Activated CD8-positive, alpha-beta T cell treated with anti-CD3 and anti-CD28 coated beads for 36 hours (primary cell): ENCODE measurements at regions not wholly inside any gene's neighbourhood (a gene's known extent, or its start where the extent isn't known, plus 50 kb on each side); places are given as distances from the start of the nearest gene placed in this dataset.

ENCODE experiments used
- ATAC-seq: fragments of 200-7000 bp; cut with Tn5 transposase; one replicate; pipeline ENCODE4 v1.10.0; 2021; ENCODE audit warnings: mild to moderate bottlenecking, moderate library complexity
- CTCF ChIA-PET: fragments of 350-600 bp; sonication (Branson Sonifier 250); formaldehyde crosslinking; loops from one replicate; lab custom pipeline; 2021; ENCODE audit warnings: antibody characterized with exemption; lab: Charles Lee
- POLR2A ChIA-PET: fragments of 350-600 bp; sonication (Branson Sonifier 250); formaldehyde crosslinking; loops from one replicate; lab custom pipeline; 2021; ENCODE audit warnings: antibody characterized with exemption; lab: Charles Lee
- DNase-seq: peaks from one replicate; pipeline ENCODE4 v3.0.0-alpha.2; 2020
- H3K27ac Mint-ChIP-seq: one replicate; pipeline ENCODE4 v1.8.0; 2021; ENCODE audit warnings: mild to moderate bottlenecking, mixed read lengths
- H3K27me3 Mint-ChIP-seq: one replicate; pipeline ENCODE4 v1.8.0; 2021; ENCODE audit warnings: mixed read lengths
- H3K36me3 Mint-ChIP-seq: one replicate; pipeline ENCODE4 v1.8.0; 2021; ENCODE audit warnings: low read depth, mixed read lengths
- H3K4me1 Mint-ChIP-seq: one replicate; pipeline ENCODE4 v1.8.0; 2021; ENCODE audit warnings: low read depth, mixed read lengths
- H3K4me3 Mint-ChIP-seq: one replicate; pipeline ENCODE4 v1.8.0; 2021; ENCODE audit warnings: mild to moderate bottlenecking, moderate library complexity, mixed read lengths
- H3K9me3 Mint-ChIP-seq: one replicate; pipeline ENCODE4 v1.8.0; 2021; ENCODE audit warnings: mixed read lengths
- intact Hi-C: fragments of 100-400 bp; cut with micrococcal nuclease; formaldehyde crosslinking; loops from one replicate; pipeline ENCODE4 v1.10.0; 2022
- TF ChIP-seq, protein P1 (sequence below): fragments of 200-600 bp; IDR thresholded peaks from one replicate; pipeline ENCODE4 v1.8.0; 2022; ENCODE audit warnings: antibody characterized with exemption, mild to moderate bottlenecking

DNA sequence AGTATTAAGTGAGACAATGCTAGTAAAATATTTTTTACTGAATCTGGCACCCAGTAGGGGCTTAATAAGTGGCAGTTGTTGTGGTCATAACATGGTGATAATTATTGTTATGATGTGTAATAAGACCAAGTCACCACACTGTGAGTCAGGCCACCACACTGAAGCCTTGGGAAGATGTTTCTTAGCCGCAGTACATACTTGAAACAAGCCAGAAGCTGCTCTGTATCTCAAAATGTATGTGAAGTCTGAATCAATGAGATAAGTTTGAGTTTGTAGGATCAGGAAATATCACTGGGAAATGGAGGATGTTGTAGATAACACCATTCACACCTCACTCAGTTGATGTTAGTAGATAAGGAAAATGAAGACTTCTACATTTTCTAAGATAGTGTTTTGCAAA lies 51.3 kb upstream of the PTPN3 start:
- Mint-ChIP-seq H3K27ac (no peak overlapping the region), H3K27me3 (peaks cover 6% of the 10 kb centered on the region), H3K9me3 (peaks cover 13% of the 10 kb centered on the region), H3K4me3 (no peak overlapping the region), H3K36me3 (no peaks in the 10 kb centered on the region), H3K4me1 (no peaks in the 10 kb centered on the region)
- CTCF ChIA-PET: no interaction called here
- POLR2A ChIA-PET: no interaction called here
- intact Hi-C loops: no loop called here
- TF ChIP-seq, protein P1, sequence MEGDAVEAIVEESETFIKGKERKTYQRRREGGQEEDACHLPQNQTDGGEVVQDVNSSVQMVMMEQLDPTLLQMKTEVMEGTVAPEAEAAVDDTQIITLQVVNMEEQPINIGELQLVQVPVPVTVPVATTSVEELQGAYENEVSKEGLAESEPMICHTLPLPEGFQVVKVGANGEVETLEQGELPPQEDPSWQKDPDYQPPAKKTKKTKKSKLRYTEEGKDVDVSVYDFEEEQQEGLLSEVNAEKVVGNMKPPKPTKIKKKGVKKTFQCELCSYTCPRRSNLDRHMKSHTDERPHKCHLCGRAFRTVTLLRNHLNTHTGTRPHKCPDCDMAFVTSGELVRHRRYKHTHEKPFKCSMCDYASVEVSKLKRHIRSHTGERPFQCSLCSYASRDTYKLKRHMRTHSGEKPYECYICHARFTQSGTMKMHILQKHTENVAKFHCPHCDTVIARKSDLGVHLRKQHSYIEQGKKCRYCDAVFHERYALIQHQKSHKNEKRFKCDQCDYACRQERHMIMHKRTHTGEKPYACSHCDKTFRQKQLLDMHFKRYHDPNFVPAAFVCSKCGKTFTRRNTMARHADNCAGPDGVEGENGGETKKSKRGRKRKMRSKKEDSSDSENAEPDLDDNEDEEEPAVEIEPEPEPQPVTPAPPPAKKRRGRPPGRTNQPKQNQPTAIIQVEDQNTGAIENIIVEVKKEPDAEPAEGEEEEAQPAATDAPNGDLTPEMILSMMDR: no peak
- DNase-seq: no peak
- ATAC-seq: no peak

DNA sequence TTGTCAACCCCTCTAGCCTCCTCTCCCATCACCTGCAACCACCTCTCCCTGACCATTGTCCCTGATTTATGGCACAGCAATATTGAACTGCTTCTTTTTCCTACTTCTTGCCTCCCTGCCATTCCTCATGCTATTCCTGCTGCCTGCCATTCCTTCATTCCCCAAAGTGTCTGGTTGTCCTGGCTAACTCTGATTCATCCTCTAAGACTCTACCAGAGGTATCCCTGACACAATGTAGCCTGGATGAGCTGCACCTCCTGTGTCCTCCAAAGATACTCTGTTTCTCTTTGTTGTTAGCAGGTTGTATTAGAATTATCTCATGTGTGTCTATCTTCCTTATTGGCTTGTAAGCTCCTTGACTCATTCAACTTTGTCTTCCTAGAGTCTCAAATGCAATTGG lies 53.5 kb upstream of the PTPN3 start:
- Mint-ChIP-seq H3K9me3 (peaks cover 11% of the 10 kb centered on the region), H3K27me3 (peaks cover 6% of the 10 kb centered on the region), H3K4me1 (no peaks in the 10 kb centered on the region), H3K36me3 (no peaks in the 10 kb centered on the region), H3K27ac (no peak overlapping the region), H3K4me3 (no peak overlapping the region)
- DNase-seq (no peak), ATAC-seq (no peak)
- ChIA-PET CTCF (interaction anchor here (0.6 kb wide), 1 partner anchor 1974 kb away, joined by 3 read pairs; no protein-coding TSS in a partner anchor), POLR2A (no interaction called here)
- intact Hi-C loops: no loop called here
- TF ChIP-seq, protein P1: no peak

DNA sequence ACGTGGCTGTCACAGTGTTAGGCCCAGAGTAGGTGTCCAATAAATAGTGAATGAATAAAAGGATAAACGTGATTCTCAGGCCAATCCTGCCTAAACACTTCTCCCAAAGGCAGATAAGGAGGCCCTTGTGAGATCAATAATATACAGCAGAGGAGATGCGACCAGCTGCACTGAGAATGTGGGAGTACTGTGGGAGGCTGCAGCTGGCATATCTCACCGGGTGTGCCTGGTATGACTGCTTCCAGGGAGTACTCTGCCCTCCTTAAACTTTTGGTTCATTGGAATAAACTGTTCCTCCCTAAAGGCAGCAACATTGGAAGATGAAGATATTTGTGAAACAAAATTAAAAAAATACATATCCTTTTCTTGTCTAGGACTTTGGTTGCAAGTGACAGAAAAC lies 57.1 kb upstream of the PTPN3 start:
- intact Hi-C loops: no loop called here
- no peaks in the 10 kb centered on the region for H3K9me3 Mint-ChIP-seq
- ChIA-PET CTCF (no interaction called here), POLR2A (no interaction called here)
- ATAC-seq (no peak), DNase-seq (no peak)
- no peaks in the 10 kb centered on the region for H3K36me3 Mint-ChIP-seq
- H3K27ac Mint-ChIP-seq: no peak overlapping the region
- TF ChIP-seq, protein P1: no peak
- no peak overlapping the region for H3K4me3 Mint-ChIP-seq
- no peaks in the 10 kb centered on the region for H3K4me1 Mint-ChIP-seq
- peaks cover 4% of the 10 kb centered on the region for H3K27me3 Mint-ChIP-seq

DNA sequence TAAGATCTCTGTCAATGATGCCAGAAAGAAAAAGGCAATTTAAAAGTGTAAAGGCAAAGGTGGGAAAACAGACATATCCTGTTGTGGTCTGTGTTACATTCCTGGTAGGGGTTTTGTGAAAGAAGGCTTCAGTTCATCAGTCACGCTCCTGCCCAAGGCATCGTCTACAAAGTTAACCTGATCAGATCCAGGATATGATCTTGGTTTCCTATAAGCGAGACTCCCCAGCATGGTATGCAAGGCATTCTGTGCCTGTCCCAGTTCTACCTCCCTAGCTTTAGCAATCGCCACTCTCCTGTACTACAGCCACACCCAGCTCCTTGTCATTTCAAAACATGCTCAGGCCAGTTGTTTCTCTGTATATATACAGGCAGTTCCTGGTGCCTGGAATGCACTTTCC lies 58.0 kb upstream of the PTPN3 start:
- peaks cover 4% of the 10 kb centered on the region for H3K27me3 Mint-ChIP-seq
- H3K27ac Mint-ChIP-seq: no peak overlapping the region

DNA sequence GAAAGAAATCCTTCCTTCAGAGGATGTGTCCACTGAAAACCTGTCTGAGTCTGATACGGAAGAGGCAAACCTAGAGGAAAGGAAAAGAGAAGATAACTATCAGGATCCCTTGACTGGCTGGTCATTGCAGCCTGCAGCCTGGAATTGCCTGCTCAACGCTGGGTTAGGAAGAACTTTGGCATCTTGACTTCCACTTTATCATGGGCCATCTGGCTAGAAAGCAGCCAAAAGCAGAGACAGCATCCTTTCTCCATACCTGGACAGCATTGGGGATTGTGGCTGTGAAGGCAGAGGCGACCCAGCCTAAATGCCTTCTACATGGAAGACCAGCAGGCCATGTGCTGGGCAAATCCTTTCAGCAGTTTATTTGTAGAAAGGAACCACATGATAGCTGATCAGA lies 58.7 kb upstream of the PTPN3 start:
- Mint-ChIP-seq H3K4me1 (no peaks in the 10 kb centered on the region), H3K4me3 (no peak overlapping the region), H3K27me3 (peaks cover 4% of the 10 kb centered on the region), H3K27ac (no peak overlapping the region), H3K36me3 (no peaks in the 10 kb centered on the region), H3K9me3 (no peaks in the 10 kb centered on the region)
- DNase-seq (no peak), ATAC-seq (no peak)
- ChIA-PET POLR2A (no interaction called here), CTCF (no interaction called here)
- TF ChIP-seq, protein P1: no peak
- intact Hi-C loops: no loop called here

More for the DNA sequence above, 58.0 kb upstream of the PTPN3 start:
- TF ChIP-seq, protein P1: no peak
- no peaks in the 10 kb centered on the region for H3K9me3 Mint-ChIP-seq
- DNase-seq (no peak), ATAC-seq (no peak)
- CTCF ChIA-PET: no interaction called here
- H3K4me1 Mint-ChIP-seq: no peaks in the 10 kb centered on the region
- POLR2A ChIA-PET: no interaction called here
- H3K36me3 Mint-ChIP-seq: no peaks in the 10 kb centered on the region
- no peak overlapping the region for H3K4me3 Mint-ChIP-seq
- intact Hi-C loops: no loop called here
